Limb (tissue), 2 donors: ENCODE measurements at regions not wholly inside any gene's neighbourhood (a gene's known extent, or its start where the extent isn't known, plus 50 kb on each side); places are given as distances from the start of the nearest gene placed in this dataset.
A peak's percentile ranks its signal among the peaks of the same experiment; 100 is the strongest.
"Not testable (repeated sequence)": the region's sequence is repeated elsewhere in the genome, so short reads cannot be mapped to it uniquely, and the experiment has no call there.

ENCODE experiments used
- DNase-seq, 2 donors: peaks; one replicate each; pipeline ENCODE4 v3.0.0-alpha.2; 2016; ENCODE audit errors: extremely low spot score in 2 of 2

DNA sequence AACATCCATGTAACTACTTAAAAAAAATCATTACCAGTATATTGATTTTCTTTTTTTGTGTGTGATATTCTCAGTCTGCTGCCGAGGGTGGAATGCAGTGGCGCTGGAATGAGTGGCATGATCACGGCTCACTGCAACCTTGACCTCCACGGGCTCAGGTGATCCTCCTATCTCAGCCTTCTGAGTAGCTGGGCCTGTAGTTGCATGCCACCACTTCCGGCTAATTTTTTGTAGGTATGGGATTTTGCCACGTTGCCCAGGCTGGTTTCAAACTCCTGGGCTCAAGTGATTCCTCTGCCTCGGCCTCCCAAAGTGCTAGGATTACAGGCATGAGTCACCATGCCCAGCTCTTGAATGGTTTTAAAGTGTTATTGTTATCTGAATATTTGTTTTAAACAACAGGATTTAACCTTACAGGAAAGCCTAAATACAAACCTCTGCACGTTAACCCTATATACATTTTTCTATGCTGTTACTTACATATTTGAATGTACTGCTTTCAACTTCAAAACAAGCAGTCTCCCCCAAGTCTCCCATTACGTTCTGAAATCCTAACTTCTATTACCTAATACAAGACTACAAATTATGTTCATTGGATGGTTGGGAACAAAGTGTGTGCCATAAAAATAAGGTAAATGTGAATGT, 61.7 kb downstream of the KPNA2 start:
- no peak for DNase-seq

DNA sequence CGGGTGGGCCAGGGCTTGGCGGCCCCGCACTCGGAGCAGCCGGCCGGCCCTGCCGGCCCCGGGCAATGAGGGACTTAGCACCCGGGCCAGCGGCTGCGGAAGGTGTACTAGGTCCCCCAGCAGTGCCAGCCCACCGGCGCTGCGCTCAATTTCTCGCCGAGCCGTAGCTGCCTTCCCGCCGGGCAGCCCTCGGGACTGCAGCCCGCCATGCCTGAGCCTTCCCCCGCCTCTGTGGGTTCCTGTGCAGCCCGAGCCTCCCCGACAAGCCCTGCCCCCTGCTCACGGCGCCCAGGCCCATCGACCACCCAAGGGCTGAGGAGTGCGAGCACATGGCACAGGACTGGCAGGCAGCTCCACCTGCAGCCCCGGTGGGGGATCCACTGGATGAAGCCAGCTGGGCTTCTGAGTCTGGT, 63.8 kb downstream of the KPNA2 start:
- not testable (repeated sequence) for DNase-seq

DNA sequence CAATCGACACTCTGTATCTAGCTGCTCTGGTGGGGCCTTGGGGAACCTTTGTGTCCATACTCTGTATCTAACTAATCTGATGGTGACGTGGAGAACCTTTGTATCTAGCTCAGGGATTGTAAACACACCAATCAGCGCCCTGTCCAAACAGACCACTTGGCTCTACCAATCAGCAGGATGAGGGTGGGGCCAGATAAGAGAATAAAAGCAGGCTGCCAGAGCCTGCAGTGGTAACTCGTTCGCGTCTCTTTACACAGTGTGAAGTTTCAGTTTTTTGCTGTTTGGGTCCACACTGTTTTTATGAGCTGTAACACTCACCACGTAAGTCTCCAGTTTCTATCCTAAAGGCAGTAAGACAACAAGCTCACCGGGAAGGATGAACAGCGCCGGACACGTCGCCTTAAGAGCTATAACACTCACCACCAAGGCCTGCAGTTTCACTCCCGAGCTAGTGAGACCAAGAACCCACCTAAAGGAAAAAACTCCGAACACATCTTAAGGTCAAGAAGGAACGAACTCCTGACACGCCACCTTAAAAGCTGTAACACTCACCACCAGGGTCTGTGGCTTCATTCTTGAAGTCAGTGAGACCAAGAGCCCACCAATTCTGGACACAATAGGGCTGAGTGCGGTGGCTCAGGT, 64.6 kb downstream of the KPNA2 start:
- DNase-seq, result no peak

DNA sequence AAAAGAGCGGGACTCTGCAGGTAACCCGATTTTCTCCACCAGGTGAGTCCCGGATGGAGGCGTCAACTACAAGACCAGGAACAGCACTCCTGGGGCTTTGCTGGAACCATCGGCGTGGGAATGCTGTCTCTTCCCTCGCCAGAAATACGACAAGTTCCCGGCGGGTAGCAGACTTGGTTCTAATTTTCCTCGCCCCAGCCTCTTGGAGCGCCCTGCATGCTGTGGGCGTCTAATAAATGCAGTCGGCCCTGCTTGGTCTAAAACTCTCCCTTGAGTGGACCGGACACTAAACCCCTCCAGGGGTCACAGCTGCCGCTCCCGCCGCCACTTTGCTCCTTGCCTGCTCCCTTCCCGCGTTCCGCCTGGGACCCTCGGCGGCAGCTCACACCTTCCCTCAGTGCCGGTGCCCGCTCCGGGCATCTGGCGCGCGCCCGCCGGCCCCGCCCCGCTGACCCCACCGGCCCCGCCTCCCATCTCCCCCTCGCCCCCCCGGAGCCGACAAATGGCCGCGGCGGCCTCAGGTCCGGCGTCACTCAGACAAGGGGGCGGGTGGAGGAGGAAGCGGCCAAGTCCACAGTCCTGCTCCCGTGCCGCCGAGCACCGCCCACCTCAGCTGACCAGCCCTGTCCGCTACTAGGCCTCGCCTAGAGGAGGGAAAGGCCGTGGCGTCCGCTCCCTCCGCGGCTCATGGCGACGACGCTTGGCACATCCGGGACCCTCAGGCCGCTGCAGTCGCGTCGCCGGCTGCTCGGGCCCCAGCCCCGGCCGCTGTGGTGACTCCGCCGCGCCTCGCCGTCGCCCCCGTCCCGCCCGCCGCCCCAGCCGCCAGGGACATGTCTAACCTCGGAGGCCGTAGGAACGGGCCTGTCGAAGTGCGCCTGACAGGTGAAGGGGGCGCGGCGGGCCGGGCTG, 65.8 kb downstream of the KPNA2 start:
- DNase-seq, result peak; percentile 82 to 89

DNA sequence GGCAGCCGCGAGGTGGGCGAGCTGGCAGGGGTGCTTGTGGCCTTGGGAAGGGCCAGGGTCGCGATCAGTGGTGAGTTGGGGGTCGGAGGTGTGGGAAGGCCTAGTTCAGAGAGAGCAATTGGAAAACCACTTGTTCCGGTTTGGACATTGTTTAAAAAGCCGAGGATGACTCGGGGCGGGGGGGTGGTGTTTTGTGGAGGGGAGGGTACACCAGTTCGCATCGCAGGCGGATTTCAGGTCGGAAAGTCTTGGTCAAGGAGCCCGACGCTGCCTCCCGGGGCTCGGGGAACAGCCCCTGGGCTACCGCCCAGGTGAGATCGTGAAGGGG, 66.4 kb downstream of the KPNA2 start:
- DNase-seq, result no peak

DNA sequence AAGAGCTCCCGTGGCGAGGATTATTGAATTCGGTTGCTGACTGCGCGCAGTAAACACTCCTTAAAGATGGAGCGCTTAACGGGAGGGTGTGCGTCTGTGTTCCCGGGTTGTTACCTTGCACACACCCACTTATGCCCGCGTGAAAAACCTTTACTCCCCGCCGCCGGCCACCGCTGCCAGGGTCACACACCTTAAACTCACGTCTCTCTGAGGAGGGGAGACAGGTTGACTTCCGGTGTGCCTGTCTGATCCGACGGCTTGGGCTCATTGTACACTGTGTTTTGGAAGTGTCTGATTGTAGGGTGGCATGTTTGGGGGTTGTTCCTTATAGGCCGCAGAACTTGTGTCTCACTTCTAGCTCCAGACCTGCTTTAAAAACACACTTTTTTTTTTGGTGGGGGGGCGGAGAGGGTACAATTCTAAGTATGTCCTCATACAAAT, 66.8 kb downstream of the KPNA2 start:
- DNase-seq, result peak in 1 of 2 donors; percentile 36

DNA sequence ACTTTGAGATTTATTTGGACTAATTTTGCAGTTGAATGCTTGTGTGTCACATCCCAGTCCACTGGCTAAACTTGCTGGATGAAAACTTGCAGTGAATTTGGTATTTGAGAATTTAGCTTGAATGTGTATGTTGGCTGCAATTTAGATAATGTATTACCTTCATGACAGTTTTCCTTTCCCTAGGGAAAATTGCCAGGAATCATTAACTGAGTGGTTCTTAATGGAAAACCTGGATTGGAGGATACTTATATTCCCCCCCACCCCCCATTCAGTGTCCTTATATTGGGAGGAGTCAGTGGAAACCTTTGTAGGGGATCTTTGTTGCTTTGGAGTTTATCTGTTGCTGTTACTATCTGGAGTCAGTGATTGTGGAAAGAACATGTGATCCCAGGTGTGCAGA, 67.6 kb downstream of the KPNA2 start:
- DNase-seq, result no peak

DNA sequence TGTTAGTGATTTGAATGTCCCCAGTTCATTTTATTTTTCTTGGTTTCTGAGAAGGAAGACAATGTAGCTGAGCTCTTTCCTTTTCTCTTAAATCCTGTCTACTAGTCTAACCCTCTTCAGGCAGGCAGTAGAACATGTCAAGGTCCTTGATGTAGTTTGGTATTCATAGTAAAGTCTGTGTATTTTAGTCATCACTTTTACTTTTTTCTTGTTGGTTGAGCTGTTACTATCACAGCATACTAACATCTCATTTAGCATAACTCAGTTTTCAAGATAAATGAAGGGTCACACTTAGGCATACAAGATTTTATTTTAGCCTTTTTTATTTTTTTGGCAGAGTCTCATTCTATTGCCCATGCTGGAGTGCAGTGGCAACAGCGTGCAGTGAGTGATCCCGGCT, 70.5 kb downstream of the KPNA2 start:
- DNase-seq, result no peak

DNA sequence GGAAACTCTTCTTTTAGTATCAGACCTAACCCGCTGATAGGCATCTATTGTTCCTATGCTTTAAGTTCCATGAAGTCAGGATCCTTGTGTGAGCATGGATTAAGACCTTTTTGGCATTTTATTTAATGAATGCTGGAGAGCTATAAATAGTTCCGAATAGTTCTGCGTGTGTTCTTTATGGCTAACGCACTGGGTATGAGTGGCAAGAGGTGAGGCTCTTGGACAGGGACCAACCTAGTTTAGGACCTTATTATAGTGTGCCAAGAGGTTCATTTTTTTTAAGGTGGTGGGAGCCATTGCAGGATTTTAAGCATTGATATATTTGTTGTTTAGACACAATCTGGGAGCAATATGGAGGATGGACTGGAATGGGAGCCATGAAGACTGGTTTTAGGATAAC, 71.8 kb downstream of the KPNA2 start:
- no peak for DNase-seq

DNA sequence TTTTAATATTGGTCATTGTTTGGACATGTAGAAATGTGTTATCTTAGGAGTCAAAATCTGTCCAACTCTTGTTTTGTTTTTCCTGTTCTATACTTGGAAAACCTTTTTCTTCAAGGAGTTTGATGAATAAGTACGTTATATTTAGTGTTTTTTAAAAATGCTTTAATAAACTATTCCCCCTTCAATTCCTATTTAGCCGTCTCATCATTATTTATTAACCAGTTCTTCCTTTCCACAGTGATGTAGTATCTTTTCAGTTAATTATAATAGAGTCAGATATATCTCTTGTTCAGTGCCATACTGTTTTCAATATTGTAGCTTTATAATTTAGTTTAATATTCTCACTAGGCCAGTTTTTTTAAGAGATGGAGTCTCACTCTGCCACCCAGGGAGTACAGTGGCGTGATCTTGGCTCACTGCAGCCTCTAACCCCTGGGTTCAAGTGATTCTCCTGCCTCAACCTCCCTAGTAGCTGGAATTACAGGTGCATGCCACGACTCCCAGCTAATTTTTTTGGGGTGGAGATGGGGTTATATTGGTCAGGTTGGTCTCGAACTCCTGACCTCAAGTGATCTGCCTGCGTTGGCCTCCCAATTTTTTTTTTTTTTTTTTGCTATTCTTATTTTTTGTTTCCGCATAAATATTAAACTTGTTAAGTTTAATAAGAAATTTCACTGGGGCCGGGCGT, 72.9 kb downstream of the KPNA2 start:
- no peak for DNase-seq

DNA sequence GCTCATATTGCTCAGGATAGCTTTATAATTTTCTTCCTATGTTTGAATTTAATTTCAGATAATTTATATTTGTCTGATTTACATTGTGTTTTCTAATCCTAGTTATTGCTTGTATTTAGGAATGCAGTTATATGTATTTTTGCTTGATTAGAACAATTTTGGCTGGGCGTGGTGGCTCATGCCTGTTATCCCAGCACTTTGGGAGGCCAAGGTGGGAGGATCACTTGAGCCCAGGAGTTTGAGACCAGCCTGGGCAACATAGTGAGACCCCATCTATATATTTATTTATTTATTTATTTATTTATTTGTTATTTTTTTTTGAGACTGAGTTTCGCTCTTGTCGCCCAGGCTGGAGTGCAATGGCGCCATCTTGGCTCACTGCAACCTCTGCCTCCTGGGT, 73.9 kb downstream of the KPNA2 start:
- not testable (repeated sequence) for DNase-seq

DNA sequence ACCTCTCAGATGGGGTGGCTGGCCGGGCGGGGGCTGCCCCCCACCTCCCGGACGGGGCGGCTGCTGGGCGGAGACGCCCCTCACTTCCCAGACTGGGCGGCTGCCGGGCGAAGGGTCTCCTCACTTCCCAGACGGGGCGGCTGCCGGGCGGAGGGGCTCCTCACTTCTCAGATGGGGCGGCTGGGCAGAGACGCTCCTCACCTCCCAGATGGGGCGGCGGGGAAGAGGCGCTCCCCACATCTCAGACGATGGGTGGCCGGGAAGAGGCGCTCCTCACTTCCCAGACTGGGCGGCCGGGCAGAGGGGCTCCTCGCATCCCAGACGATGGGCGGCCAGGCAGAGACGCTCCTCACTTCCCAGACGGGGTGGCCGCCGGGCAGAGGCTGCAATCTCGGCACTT, 80.7 kb downstream of the KPNA2 start:
- not testable (repeated sequence) for DNase-seq

DNA sequence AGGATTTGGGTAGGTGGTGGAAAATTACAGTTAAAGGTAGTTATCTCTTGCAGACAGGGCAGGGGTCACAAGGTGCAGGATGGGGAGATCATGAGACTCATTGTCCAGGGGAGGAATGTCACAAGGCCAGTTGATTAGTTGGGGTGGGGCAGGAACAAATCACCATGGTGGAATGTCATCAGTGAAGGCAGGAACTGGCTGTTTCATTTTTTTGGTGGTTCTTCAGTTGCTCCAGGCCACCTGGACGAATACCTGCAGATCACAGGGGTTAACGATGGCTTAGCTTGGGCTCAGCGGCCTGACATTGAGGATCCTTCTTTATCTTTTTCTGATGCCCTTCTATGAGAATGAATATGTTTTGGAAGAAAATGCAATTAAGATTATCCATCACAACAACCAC, 87.1 kb downstream of the KPNA2 start:
- DNase-seq, result no peak

DNA sequence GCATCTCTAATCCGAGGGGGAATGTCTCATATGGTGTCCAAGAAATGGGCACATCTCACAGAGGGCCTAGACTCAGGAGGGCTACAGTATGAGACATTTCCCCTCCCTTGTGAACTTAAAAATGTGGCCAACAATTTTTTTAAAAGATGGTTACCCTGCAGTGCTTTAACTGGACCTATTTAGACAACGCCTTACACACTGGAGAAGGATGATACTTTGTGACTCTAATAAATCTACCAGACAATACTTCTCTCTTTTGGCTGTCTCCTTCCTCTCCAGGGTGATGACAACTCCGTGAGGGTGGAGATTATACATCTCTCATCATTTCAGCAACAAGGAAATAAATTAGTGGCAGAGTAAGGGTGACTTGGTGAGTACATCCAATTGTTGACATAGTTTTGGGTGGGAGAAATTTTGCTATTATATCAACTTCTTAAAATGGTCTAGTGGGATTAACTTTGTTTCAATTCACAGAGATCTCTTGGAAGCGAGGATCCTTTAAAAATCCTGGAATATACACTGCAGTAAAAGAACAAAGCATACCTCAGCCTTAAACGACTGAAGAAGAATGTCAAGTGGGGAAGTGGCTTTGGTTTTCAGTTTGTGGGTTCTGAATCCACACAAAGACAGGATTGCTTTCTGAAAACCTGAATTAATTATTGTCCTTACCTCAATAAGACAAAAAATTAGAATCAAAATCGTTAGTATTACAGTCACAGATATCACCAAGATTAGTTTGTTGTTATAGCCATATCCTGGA, 89.8 kb downstream of the KPNA2 start:
- no peak for DNase-seq

DNA sequence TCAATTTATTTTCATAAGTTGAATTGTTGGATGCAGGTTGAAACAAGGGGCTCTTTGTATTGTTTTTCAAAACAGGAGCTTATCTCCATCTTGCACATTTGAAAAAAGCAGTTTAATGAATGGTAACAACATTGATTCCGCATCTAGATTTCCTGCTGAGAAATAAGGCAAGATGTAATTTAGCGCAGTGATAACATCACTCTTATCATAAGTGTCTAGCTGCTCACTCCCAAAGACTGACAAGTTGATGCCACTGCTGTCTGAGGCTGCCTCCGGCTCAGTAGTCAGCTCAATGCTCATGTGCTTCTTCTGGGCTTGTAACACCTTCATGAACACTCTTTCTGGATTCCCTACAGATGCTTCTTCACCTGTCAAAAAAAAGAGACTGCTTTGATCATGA, 92.4 kb downstream of the KPNA2 start:
- DNase-seq, result no peak

DNA sequence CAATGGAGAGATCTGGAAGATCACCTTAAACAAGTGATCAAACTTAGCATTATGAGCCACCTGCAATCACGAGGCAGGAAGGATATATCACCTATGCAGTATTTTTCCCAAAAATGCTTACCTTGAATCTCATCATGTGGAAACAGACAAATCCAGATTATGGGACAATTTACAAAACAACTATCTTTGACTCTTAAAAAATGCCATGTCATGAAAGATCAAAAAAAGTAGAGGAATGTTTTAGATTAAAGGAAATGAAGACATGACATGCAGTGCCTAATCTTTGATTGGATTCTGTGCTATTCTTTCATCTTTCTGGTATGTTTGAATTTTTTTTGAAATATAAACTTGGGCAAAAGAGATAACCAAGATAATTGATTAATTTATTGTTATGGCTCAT, 95.9 kb downstream of the KPNA2 start:
- DNase-seq, result no peak

DNA sequence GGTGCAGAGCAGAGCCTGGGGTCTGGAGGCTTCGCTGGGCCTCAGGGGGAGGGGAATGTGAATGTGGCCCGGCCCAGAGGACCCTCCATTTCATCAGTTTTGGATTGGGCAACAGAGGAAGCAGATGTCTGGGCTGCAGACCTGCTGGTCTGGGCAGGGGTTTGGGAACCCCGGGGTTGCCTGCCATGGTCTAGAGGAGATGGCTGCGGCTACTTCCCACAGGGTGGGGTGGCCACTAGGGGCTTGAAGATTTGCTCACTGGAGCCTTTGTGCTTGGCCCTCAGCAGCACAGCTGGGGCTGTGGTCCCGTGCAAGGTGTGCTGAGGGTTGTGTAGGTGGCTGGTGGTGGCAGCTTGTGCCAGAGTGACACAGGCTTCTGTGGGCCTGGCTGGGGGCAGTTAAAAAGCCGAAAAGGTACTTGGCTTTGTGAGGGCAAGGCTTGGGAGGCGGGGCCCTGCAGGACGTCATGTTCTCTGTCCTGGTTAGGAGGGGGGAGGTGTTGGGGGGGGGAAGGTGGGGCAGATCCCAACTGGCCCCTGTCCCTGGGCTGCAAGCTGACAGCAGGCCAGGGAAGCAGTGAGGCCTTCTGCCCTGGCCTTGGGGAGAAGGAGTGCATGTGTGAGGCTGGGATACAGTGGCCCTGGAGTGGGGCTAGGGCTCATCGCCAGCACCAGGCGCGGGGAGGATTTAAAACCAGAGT, 98.0 kb downstream of the KPNA2 start:
- DNase-seq, result no peak

DNA sequence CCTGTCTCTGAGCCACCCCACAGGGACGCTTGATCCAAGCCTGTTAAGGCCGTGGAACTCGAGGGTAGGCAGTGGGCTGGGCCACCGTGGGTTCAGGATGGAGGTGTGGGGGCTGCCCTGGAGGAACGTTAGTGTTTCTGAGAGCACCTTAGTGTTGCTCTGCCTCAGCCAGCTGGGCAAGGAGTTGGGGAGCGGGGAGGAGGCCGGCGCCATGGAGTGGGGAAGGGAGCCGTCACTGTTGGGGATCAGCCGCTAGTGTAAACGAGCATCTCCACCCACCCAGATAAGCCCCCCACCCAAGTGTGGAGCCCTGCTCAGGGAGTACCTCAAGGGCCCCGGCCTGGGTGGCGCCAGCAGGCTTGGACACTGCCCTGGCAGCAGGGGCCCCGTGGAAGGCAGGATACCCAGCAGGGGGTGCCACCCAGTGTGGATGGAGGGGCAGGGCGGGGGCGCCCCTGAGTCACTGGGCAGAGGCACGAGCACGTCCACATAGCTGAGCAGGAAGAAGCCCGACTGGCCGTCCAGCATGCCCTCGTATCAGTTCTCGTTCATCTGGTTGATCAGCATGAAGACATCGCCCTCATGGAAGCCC, 98.6 kb downstream of the KPNA2 start:
- DNase-seq, result no peak

DNA sequence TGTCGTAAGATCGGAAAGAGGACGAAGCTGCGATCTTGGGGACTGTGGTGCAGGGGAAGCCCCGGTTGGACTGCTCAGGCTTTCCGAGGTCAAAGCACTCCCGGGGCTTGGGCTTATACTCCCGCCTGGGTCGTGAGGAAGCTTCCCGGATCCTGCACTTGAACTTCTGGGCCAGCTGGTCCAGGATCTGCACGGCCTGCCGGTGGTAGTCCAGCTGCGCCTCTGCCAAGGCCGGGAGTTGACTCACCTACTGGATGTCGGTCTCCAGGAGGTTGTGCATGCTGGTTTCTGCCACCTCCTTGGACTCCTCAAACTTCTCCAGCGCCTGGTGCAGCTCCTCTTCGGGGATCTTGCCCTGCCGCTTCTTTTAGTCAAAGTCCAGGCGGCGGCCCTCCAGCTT, 99.2 kb downstream of the KPNA2 start:
- no peak for DNase-seq
